Tibial nerve (tissue), 4 donors: ENCODE measurements at regions not wholly inside any gene's neighbourhood (a gene's known extent, or its start where the extent isn't known, plus 50 kb on each side); places are given as distances from the start of the nearest gene placed in this dataset.

Experiments used
- DNase-seq, 2 donors: peaks; one replicate each; pipeline ENCODE4 v3.0.0-alpha.2; 2019; ENCODE audit warnings: low spot score in 2 of 2
- H3K27ac ChIP-seq, 4 donors: fragments of 200-600 bp; sonication (generic) in 3 of 4; one replicate each; pipeline ENCODE4 v1.5.1; 2017 to 2019; ENCODE audit warnings: mild to moderate bottlenecking in 1 of 4
- H3K27me3 ChIP-seq, 2 donors: fragments of 200-600 bp; sonication (generic) in 1 of 2; one replicate each; pipeline versions ENCODE4 v1.5.1 to v1.6.0; 2017 to 2019
- H3K36me3 ChIP-seq, 3 donors: fragments of 200-600 bp; sonication (generic); one replicate each; pipeline ENCODE4 v1.5.1; 2018 to 2019
- H3K4me1 ChIP-seq, 4 donors: fragments of 200-600 bp; sonication (generic) in 3 of 4; one replicate each; pipeline ENCODE4 v1.5.1; 2017 to 2019
- H3K4me3 ChIP-seq, 4 donors: fragments of 200-600 bp; sonication (generic) in 3 of 4; one replicate each; pipeline ENCODE4 v1.5.1; 2017 to 2019; ENCODE audit warnings: mild to moderate bottlenecking in 1 of 4, moderate library complexity in 1 of 4
- H3K9me3 ChIP-seq, 4 donors: fragments of 200-600 bp; sonication (generic) in 3 of 4; one replicate each; pipeline ENCODE4 v1.5.1; 2017 to 2019
- CTCF ChIP-seq, 5 experiments: fragments of 200-600 bp in 3 of 5; fragments of 450-650 bp in 2 of 5; sonication (generic) in 3 of 5; IDR thresholded peaks; one replicate each; pipeline ENCODE4 v1.5.1; 2016 to 2019; ENCODE audit warnings: antibody characterized with exemption in 5 of 5, mild to moderate bottlenecking in 3 of 5, moderate library complexity in 2 of 5
- EP300 ChIP-seq, 2 donors: sonication (generic); formaldehyde crosslinking; IDR thresholded peaks; one replicate each; pipeline ENCODE4 v1.6.1; 2017; ENCODE audit warnings: antibody characterized with exemption in 2 of 2, mild to moderate bottlenecking in 1 of 2
- POLR2A ChIP-seq, 2 donors: fragments of 450-650 bp; IDR thresholded peaks; one replicate each; pipeline ENCODE4 v1.6.1; 2017; ENCODE audit warnings: antibody characterized with exemption in 2 of 2, mild to moderate bottlenecking in 2 of 2, moderate library complexity in 2 of 2
- WGBS, 2 donors: methylation state at CpG; one replicate each; pipeline ENCODE4 v1.1.5; 2018; 5-methylcytosine and 5-hydroxymethylcytosine counted together

GRCh38 chr2:190815226-190815625 lies 65.4 kb upstream of the GLS start:
- no peak for TF ChIP-seq POLR2A (IDR thresholded peaks at IDR 0.05)
- no peak for TF ChIP-seq CTCF (IDR thresholded peaks at IDR 0.05)
- TF ChIP-seq EP300 (IDR thresholded peaks at IDR 0.05): no peak
- no peaks in the 10 kb centered on the region for H3K9me3 ChIP-seq
- no peaks in the 10 kb centered on the region for H3K36me3 ChIP-seq
- no peak overlapping the region for H3K4me3 ChIP-seq
- no peak for DNase-seq
- H3K4me1 ChIP-seq: peaks cover 0 to 3% (median 0%) of the 10 kb centered on the region in 4 donors
- H3K27me3 ChIP-seq: no peaks in the 10 kb centered on the region
- no peak overlapping the region for H3K27ac ChIP-seq
- 65 to 79% methylated on average over 2 of the region's 2 CpGs for WGBS, 2 donors

DNA sequence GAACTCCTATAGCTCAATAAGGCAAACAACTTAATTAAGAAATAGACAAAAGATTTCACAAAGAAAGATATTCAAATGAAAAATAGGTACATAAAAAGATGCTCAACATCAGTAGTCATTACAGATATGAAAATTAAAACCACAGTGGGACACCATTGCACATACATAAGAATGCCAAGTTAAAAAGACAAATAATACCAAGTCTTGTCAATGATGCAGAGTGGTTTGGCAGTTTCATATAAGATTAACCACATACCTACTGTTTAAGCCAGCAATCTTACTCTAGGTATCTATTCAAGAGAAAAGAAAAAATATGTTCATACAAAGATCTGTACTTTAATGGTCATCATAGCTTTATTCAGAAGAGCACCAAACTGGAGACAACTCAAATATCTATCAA lies 63.5 kb upstream of the GLS start:
- Histone ChIP-seq H3K4me1 (peaks cover 0 to 3% (median 0%) of the 10 kb centered on the region in 4 donors), H3K27ac (no peak overlapping the region), H3K36me3 (no peaks in the 10 kb centered on the region), H3K9me3 (no peaks in the 10 kb centered on the region), H3K27me3 (no peaks in the 10 kb centered on the region), H3K4me3 (no peak overlapping the region)
- no peak for DNase-seq
- no peak for TF ChIP-seq EP300 (IDR thresholded peaks at IDR 0.05)
- no peak for TF ChIP-seq CTCF (IDR thresholded peaks at IDR 0.05)
- TF ChIP-seq POLR2A (IDR thresholded peaks at IDR 0.05): no peak

- Histone ChIP-seq H3K4me1 (peaks cover 0 to 3% (median 0%) of the 10 kb centered on the region in 4 donors), H3K36me3 (no peaks in the 10 kb centered on the region), H3K27me3 (no peaks in the 10 kb centered on the region), H3K9me3 (peaks cover 0 to 4% (median 0%) of the 10 kb centered on the region in 4 donors), H3K4me3 (no peak overlapping the region), H3K27ac (no peak overlapping the region)
- no peak for TF ChIP-seq EP300 (IDR thresholded peaks at IDR 0.05)
- TF ChIP-seq POLR2A (IDR thresholded peaks at IDR 0.05): no peak
- no peak for TF ChIP-seq CTCF (IDR thresholded peaks at IDR 0.05)
- WGBS, 2 donors: 28 to 40% methylated on average over 3 of the region's 3 CpGs
- DNase-seq: no peak
Observed at GRCh38 chr2:190819840-190820301, 60.8 kb upstream of the GLS start.

- no peak overlapping the region for H3K27ac ChIP-seq
Observed at GRCh38 chr2:190820416-190820815, 60.2 kb upstream of the GLS start.

DNA sequence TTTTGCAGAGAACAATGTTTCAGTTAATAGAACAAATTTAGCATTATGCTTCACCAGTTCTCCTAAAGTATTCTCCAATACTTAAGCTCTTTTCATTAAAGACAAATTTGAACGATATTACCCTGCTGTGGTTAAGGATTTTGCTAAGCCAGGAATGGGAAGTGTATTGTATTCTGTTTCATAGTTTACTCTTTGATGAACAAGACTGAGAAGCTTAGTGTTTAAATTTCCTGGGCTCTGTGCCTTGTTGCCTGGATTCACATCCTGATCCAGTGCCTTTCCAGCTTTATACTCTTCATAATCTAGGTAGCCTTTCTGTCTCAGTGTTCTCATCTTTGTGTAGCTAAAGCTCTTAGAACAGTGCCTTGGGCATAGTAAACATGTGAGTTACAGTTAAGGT lies 58.6 kb upstream of the GLS start:
- no peak overlapping the region for H3K4me3 ChIP-seq
- TF ChIP-seq EP300 (IDR thresholded peaks at IDR 0.05): no peak
- TF ChIP-seq CTCF (IDR thresholded peaks at IDR 0.05): no peak
- TF ChIP-seq POLR2A (IDR thresholded peaks at IDR 0.05): no peak
- H3K27me3 ChIP-seq: no peaks in the 10 kb centered on the region
- no peaks in the 10 kb centered on the region for H3K36me3 ChIP-seq
- peaks cover 0 to 4% (median 0%) of the 10 kb centered on the region in 4 donors for H3K9me3 ChIP-seq
- no peak for DNase-seq
- H3K4me1 ChIP-seq: peaks cover 0 to 3% (median 0%) of the 10 kb centered on the region in 4 donors
- no peak overlapping the region for H3K27ac ChIP-seq
- WGBS, 2 donors: 34 to 35% methylated on average over 1 of the region's 1 CpG

More at GRCh38 chr2:190820416-190820815, 60.2 kb upstream of the GLS start:
- 27 to 38% methylated on average over 1 of the region's 1 CpG for WGBS, 2 donors
- peaks cover 0 to 3% (median 0%) of the 10 kb centered on the region in 4 donors for H3K4me1 ChIP-seq
- DNase-seq: no peak
- TF ChIP-seq CTCF (IDR thresholded peaks at IDR 0.05): no peak
- no peaks in the 10 kb centered on the region for H3K27me3 ChIP-seq
- no peaks in the 10 kb centered on the region for H3K36me3 ChIP-seq
- H3K4me3 ChIP-seq: no peak overlapping the region
- H3K9me3 ChIP-seq: peaks cover 0 to 4% (median 0%) of the 10 kb centered on the region in 4 donors
